SH-SY5Y (cell line): ENCODE measurements at regions not wholly inside any gene's neighbourhood (a gene's known extent, or its start where the extent isn't known, plus 50 kb on each side); places are given as distances from the start of the nearest gene placed in this dataset.

ENCODE experiments used
- GATA2 ChIP-seq: IDR thresholded peaks from 2 replicates; pipeline ENCODE4 v1.6.1; 2011; ENCODE audit warnings: mild to moderate bottlenecking, low read depth, low read length
- GATA3 ChIP-seq: IDR thresholded peaks from 2 replicates; pipeline ENCODE4 v1.6.1; 2011; ENCODE audit warnings: low read depth, mild to moderate bottlenecking, low read length, moderate library complexity

DNA sequence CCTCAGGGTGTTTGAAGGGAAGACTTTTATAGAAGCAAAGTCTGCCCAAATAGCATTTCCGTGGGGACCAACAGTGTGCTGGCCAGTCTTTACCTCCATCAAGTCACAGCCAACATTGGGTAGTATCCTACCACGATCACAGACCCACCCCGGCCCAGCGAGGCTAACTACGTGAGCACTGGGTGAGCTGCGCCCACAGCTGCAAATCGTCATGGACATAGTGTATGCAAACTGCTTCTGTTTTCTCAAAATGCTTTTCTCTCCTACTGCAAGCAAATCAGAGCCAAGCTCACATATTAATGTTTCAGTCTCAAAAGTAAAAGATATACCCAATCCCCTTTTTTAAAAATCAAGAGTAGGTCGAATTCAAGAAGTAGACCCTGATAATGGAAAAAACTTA lies 592.8 kb upstream of the CDH4 start:
- TF ChIP-seq GATA2, result no peak
- TF ChIP-seq GATA3, result no peak
